ENCODE measurements at regions not wholly inside any gene's neighbourhood (a gene's known extent, or its start where the extent isn't known, plus 50 kb on each side); places are given as distances from the start of the nearest gene placed in this dataset.

DNA sequence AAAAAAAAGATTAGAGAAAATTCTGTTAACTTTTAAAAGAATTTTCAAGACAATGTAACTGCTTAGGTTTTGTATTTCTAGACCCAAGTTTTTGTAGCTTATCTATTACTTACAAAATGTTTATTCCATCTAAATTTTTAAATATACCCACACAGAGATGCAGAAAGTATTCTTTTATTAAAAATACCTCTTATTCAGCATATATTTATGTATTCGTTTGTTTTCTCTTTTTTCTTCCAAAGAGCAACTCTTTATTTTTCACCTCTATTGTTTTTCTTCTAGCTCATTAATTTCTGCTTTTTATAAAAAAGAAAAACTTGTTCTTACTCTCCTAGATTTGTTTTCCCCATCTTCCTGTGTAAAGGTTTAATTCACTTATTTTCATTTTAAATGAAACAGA, 180.3 kb downstream of the ZDHHC21 start:
- DNase-seq (ENCODE audit: low read depth): no peak
- no peak overlapping the region for H3K4me3 ChIP-seq (ENCODE audit: low read depth, low read length)
- no peaks in the 10 kb centered on the region for H3K36me3 ChIP-seq (ENCODE audit: control insufficient read depth, insufficient read depth, low read length)
- ChIA-PET CTCF (interaction anchor here (1.1 kb wide), 1 partner anchor 23 kb away, joined by 3 read pairs; no protein-coding TSS in a partner anchor), POLR2A (no interaction called here)
- no peaks in the 10 kb centered on the region for H3K27me3 ChIP-seq (ENCODE audit: control insufficient read depth, insufficient read depth, low read length)
- TF ChIP-seq CTCF (IDR thresholded peaks at IDR 0.05; ENCODE audit: insufficient read depth, low read depth, low read length): no peak

GRCh38 chr9:14511452-14511851, 181.8 kb downstream of the ZDHHC21 start:
- TF ChIP-seq CTCF (IDR thresholded peaks at IDR 0.05; ENCODE audit: insufficient read depth, low read depth, low read length): no peak
- POLR2A ChIA-PET: no interaction called here
- CTCF ChIA-PET: no interaction called here
- no peak for DNase-seq (ENCODE audit: low read depth)
- no peaks in the 10 kb centered on the region for H3K36me3 ChIP-seq (ENCODE audit: control insufficient read depth, insufficient read depth, low read length)
- H3K27me3 ChIP-seq (ENCODE audit: control insufficient read depth, insufficient read depth, low read length): no peaks in the 10 kb centered on the region
- no peak overlapping the region for H3K4me3 ChIP-seq (ENCODE audit: low read depth, low read length)

DNA sequence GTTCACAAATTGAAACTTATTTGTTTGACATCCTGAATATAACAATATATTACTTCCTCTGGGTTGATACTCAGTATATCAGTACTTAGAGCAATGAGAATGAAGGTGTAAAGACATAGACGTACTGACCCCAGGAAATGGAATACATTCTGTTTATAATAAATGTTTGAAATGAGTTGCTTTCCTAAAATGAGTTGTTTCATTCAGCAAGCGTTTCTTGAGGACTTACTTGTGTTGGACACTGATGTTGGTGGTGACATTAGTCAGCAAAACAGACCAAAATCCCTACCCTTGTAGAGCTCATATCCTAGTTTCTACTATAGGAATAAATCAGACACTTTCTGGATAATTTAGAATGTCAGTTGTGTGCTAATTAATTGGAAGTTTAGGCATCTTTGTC, 184.3 kb downstream of the ZDHHC21 start:
- ChIA-PET POLR2A (no interaction called here), CTCF (no interaction called here)
- no peak for TF ChIP-seq CTCF (IDR thresholded peaks at IDR 0.05; ENCODE audit: insufficient read depth, low read depth, low read length)
- no peak overlapping the region for H3K4me3 ChIP-seq (ENCODE audit: low read depth, low read length)
- no peak for DNase-seq (ENCODE audit: low read depth)
- H3K27me3 ChIP-seq (ENCODE audit: control insufficient read depth, insufficient read depth, low read length): no peaks in the 10 kb centered on the region
- H3K36me3 ChIP-seq (ENCODE audit: control insufficient read depth, insufficient read depth, low read length): no peaks in the 10 kb centered on the region

DNA sequence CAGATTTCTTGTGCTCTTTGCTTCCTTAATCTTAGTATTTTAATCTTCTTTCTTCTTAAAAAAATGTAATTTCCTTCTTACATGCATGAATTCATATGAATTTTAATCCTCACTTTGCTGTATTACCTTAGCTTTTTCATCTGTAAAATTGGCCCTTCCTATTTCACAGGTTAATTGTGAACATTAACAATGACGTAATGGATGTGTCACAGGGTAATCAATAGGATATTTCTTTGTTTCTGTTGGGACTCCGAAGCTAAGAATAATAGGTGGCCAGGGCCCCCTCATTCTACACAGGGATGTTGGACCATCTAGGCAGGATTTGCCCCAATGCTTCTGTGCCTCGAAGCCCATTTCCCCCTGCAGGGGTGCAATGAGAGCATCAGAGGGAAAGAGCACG, 187.4 kb upstream of the NFIB start:
- Histone ChIP-seq H3K4me3 (ENCODE audit: low read depth, low read length) (no peak overlapping the region), H3K27me3 (ENCODE audit: control insufficient read depth, insufficient read depth, low read length) (no peaks in the 10 kb centered on the region), H3K36me3 (ENCODE audit: control insufficient read depth, insufficient read depth, low read length) (no peaks in the 10 kb centered on the region)
- ChIA-PET CTCF (no interaction called here), POLR2A (no interaction called here)
- no peak for TF ChIP-seq CTCF (IDR thresholded peaks at IDR 0.05; ENCODE audit: insufficient read depth, low read depth, low read length)
- no peak for DNase-seq (ENCODE audit: low read depth)

- DNase-seq (ENCODE audit: low read depth): no peak
- no peak for TF ChIP-seq CTCF (IDR thresholded peaks at IDR 0.05; ENCODE audit: insufficient read depth, low read depth, low read length)
- Histone ChIP-seq H3K36me3 (ENCODE audit: control insufficient read depth, insufficient read depth, low read length) (no peaks in the 10 kb centered on the region), H3K27me3 (ENCODE audit: control insufficient read depth, insufficient read depth, low read length) (no peaks in the 10 kb centered on the region), H3K4me3 (ENCODE audit: low read depth, low read length) (no peak overlapping the region)
- POLR2A ChIA-PET: no interaction called here
- CTCF ChIA-PET: no interaction called here
These were observed 186.8 kb upstream of the NFIB start for GRCh38 chr9:14500705-14501104.

Data from BJ (cell line).